ENCODE measurements at regions not wholly inside any gene's neighbourhood (a gene's known extent, or its start where the extent isn't known, plus 50 kb on each side); places are given as distances from the start of the nearest gene placed in this dataset.

- TF ChIP-seq, protein P1, sequence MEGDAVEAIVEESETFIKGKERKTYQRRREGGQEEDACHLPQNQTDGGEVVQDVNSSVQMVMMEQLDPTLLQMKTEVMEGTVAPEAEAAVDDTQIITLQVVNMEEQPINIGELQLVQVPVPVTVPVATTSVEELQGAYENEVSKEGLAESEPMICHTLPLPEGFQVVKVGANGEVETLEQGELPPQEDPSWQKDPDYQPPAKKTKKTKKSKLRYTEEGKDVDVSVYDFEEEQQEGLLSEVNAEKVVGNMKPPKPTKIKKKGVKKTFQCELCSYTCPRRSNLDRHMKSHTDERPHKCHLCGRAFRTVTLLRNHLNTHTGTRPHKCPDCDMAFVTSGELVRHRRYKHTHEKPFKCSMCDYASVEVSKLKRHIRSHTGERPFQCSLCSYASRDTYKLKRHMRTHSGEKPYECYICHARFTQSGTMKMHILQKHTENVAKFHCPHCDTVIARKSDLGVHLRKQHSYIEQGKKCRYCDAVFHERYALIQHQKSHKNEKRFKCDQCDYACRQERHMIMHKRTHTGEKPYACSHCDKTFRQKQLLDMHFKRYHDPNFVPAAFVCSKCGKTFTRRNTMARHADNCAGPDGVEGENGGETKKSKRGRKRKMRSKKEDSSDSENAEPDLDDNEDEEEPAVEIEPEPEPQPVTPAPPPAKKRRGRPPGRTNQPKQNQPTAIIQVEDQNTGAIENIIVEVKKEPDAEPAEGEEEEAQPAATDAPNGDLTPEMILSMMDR (IDR thresholded peaks at IDR 0.05), result no peak
- no peak for TF ChIP-seq ZFX (IDR thresholded peaks at IDR 0.05; ENCODE audit: borderline replicate concordance)
Observed at GRCh38 chr3:106214641-106215040, 345.8 kb upstream of the CBLB start.

All from 22Rv1 (cell line).